Lung microvascular endothelial cell (primary cell): ENCODE measurements at regions not wholly inside any gene's neighbourhood (a gene's known extent, or its start where the extent isn't known, plus 50 kb on each side); places are given as distances from the start of the nearest gene placed in this dataset.

Experiments used
- DNase-seq, 2 donors: peaks; one replicate each; pipeline versions ENCODE4 v3.0.0 to v3.0.0-alpha.2; 2010; ENCODE audit warnings: low read depth in 2 of 2

DNA sequence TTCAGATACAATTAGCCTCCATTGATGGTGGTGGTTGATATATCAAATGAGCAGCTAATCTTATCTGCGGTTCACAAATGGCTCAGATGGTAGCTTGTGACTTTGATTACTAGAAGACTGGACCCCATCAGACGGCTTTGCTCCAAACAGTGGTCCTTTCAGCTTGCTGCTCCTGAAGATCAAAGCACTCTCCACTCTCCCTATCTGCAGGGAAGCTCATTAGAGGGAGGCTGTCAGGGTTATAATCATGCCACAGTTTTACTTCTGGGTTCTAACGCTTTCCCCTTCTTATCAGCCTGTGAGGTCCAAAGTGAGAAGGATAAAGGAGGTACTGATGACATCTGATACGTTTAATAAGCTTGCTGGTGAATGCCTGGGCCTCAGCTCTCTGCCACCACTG is 247.1 kb upstream of the NT5C1B start:
- DNase-seq = no peak

DNA sequence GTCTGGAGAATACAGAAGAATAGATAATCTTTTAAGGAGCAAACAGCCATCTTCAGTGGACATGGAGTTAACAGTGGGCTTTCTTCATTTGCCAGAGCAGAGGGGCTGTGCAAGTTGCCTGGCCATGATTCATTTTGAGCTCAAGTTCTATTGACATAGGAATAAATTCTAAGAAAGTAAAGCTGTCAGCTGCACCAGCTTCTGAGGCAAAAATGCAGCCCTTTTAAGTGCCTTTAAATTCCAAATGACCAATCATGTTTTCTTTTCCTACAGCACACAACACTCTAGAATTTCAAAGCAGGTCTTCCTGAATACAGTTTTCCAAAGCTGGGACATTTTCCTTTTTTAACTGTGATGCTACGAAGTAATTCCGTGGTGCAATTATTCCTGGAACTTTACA is 246.4 kb upstream of the NT5C1B start:
- no peak for DNase-seq

DNA sequence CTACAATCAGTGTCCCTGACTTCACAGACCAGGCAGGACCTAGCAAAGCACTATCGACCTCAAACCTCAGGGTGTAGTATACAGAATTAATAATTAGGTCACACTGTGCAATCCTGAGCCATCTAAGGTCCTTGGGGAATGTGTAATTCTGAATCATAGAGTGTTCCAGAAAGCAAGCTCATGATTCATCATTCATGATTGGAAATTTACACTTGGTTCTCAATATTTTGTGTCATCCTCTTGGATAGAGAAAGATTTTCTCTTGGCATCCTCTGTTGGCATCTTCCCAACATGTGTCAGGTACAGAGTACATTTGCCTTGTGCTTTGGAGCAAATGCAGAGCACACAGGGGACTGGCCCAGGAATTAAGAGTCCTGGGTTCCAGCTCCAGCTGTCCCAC is 245.0 kb upstream of the NT5C1B start:
- no peak for DNase-seq

DNA sequence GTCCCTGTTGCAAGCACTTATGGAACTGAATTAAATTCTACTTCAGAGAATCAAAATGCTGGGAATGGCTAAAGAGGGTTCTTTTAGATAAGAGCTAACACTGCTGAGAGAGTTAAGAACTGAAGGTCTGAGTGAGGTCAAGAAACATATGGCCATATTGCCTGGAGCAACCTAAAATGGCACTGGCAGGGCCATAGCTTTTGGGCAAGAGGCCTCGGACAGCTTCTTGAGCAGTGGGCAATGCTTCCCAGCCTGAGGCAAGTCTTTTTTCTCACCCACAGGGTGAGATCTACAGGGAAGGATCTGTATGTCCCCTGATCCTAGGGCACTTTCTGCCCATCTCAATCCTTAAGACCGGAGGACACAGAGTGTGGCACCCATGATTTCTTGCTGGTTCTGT is 244.6 kb upstream of the NT5C1B start:
- no peak for DNase-seq

DNA sequence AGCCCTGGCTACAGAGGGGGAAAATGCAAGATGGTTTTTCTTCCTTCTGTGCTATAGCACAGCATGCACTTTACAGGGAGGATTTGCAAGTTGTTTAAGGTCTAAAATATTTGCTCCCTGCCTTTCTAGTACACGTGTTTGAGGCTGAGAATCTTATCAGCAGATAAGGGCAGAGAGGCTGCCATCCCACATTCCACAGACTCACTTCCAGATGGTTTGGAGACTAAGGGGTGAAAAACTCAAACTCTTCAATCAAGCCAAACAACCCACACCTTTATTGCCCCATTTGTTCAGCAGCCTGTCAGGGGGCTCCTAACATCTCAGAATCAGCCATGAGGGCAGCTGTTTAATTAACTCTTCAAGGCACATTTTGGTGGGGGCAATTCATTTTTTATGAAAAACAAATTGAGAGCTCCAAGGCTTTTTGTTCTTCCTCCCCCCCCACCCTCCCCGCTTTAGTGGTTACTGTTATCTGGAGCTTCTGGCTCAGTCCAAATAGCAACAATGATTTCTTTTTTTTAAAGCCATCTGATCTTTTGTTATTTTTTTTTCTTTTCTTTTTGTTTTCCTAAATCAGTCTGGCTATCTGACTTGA is 242.6 kb upstream of the NT5C1B start:
- DNase-seq = no peak

DNA sequence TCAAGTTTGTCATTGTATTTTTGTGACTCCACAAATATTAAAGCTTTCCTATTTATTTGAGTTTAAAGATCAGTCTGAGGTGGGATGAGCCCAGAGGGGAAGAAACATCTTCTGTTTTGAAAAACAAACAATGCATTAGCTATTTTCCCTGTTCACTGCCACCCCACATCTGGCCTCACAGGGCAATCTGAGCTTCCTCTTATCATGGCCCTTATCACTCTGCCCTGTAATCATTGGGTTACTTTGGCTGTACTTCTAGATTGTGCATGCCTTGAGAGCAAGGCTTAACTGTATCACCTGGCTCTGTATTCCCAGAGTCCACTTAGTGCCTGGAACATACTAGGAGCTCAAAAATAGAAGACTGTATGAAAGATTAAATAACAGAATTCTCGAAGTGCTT is 241.6 kb upstream of the NT5C1B start:
- DNase-seq = no peak

DNA sequence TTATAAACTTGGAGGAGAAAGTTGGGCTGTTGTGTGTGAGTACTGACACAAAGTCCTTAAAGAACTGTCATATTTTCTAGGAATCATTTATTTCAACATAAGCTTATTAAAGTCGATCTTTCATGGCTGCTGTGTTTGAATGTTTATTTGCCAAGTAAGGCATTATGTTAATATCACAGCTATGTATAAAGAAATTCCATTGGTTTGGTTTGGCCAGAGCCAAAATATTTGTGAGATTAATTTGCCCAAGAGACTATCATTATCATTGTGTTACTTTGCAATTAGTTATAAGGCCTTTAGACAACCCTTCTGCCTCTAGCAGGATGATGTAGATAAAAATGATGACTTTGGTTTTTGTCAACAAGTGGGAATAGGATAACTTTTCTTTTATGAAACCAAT is 240.6 kb upstream of the NT5C1B start:
- DNase-seq = no peak

DNA sequence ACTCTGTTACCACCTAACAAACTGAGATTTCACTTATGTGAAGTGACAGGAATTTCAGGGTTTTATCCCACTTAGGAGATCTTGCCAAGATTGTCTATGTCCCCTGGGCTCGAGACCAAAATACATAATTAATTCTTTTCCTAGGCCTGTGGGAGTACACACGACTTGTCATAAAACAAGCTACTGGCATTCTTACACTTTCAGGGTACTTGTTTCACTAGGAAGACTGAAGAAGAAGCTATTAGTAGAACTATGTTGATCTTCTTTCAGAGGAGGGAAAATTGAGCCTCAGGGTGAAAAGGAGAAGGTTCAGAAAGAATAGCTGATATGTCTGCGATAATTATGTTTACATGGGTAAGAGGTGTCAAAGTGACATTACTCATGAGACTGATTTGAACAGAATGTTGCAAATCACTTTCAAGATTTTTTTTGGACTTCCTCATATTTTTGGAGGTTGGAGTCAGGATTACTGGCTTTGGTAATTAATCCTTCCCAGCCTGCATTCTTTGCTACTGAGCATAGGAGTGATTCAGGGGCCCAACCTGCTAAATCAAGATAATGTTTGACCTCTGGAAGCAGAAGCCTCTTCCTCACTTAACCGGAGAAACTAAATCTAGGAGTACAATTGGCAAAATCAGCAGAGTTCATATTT is 240.0 kb upstream of the NT5C1B start:
- DNase-seq = peak in 1 of 2 donors; percentile 3

DNA sequence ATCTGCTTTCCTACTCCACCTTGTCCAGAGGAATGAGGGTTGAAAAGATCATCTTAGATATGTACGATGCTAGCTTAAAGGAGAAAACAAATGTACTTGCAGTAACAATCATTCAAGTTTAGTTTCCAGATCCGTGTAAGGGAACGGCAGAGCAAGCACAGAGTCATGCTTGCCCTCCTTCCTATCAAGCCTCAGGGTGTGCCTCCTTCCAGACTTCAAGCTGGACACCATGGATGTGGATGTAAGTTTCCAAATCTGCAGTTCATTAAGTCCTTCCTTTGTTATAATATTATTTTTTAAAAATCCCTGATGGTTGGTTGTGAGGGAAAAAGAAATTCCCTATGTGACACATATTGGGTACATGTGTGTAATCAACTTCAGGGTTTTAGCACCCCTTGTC is 238.9 kb upstream of the NT5C1B start:
- no peak for DNase-seq

DNA sequence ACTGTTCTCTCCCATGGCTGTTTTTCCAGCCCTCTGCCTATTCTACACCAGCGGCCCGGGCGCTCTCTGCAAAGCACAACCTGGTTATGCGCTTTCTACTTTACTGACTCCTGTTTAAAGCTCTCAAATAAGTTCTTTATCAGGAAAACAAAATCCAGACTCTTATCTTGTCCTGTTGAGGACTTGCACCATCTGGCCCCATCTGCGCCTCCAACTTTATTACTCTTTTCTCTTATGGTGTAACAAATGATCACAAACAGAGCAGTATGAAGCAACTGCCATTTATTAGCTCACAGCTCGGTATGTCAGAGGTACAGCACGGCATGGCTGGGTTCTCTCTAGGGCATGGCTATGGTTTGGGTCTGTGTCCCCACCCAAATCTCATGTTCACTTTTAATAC is 236.5 kb upstream of the NT5C1B start:
- DNase-seq = no peak

DNA sequence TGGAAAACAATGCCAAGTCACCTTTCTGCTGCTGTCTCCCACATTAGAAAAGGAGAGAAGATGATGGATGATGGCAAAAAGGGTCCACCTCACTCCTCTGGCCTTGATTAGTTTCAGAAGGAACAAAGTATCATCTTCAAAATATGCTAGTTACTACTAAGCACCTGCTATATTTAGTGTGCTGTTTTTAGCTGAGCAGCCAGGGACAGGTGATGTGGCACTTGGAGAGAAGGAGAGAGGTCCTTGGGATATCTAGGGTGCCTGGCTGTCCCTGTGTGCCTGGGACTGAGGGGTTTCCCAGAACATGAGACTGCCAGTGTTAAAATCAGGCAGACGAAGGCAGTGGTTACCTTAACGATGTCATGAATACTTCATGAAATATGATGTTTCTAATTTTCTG is 235.5 kb upstream of the NT5C1B start:
- no peak for DNase-seq

DNA sequence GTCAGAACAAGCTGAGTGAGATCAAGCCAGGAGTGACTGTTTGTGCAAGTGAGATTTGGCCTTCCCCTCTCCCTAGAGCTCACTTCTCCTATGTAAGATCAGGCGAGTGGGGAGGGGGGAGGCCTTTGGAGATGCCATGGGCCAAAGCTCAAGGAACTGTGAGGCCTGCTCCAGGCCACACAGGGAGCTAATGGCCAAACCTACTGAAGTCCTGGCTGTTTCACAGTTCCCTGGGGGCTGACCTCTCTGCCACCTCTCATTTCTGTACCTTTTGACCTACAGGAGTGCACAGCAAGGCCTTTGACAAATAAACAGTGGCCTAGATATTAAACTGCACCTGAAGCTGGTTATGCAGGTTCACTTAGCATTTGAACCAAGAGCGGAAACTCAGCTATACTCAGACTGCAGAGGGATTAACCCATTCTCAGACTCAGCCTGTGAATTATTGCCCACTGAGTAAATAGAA is 235.0 kb upstream of the NT5C1B start:
- DNase-seq = no peak

DNA sequence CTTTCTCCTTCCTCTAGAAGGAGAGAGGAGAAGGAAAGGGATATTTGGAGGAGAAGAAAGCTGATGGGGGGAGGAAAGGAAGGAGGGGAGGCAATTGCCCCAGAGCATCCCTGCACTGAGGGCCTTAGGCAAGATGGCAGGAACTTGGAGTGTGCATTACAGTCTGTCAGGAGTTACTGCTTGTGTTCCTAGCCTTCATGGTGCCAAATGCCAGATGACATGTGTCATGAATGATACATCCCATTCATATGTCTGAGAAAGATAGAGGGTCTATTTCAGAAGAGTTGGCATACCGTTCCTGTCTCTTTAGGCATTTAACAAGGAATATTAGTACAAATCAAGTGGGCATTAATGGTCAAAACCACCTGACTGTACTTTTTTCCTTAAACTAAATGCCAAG is 232.1 kb upstream of the NT5C1B start:
- DNase-seq = no peak

DNA sequence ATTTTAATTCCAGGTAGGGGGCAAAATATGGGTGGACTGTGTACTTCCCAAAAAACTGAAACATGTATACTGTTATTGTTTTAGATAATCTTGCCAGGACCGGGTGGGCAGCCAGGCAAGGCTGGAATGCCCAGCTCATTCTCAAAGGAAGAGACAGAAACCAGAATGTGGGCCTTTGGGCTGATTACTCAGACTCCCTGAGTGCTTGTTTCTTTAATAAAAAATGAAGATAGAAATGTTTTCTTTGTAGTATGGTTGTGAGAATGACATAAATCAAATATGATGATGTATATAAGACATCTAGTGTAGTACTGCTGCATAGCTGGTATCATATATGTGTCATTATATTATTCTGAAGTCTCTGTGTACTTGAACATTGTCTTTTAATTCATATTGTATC is 231.6 kb upstream of the NT5C1B start:
- DNase-seq = no peak

DNA sequence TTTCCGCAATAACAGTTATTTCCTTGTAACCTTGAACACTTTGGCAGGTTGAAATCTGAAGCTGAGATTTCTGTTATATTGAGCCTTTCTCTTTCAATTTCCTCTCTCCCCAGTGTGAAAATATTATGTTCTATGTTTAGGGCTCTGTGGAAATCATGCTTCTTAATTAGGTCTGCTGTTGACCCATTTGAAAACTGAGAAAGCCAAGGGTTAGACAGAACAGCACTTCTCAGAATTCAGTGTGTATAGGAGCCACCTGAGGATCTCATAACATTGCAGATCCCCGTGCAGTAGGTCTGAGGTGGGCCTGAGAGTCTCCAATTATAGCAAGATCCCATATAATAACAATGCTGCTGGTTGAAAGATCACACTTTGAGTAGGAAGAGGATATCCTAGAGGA is 230.2 kb upstream of the NT5C1B start:
- DNase-seq = no peak

DNA sequence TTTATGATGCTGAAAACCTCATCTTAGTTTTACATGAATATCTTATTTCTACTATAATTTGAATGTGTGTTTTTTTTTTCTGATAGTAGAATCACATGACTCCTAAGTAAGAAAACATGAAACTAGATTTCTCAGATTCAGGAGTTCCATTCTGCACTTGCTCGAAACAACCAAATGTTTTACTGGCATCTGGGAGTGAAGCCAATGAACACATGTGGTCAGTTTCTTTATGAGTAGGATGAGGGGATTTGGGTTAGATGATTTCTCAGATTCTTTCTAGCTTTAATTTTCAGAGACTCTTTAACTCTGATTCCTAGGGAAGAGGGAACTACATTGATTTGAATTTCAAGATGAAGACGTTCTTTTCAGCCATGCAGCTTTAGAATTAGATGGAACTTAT is 225.0 kb upstream of the NT5C1B start:
- no peak for DNase-seq

DNA sequence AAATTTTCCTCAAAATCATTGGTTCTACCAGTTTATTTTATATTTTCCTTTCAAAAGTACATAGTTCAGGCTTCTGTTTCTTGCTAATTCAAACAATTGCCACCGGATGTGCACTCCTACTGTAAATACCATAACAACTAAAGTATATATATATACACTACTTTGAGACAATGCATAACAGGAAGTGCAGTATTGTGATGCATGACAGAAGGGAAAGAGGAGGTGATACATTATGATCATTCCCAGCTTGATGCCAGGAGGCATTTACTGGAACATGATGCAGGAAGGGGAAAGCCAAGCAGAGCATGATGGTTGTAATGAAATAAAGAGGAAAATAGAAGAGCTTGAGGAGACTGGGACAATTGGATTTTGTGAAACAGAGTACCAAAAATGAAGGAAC is 215.2 kb upstream of the NT5C1B start:
- peak; percentile 63 to 66 for DNase-seq

DNA sequence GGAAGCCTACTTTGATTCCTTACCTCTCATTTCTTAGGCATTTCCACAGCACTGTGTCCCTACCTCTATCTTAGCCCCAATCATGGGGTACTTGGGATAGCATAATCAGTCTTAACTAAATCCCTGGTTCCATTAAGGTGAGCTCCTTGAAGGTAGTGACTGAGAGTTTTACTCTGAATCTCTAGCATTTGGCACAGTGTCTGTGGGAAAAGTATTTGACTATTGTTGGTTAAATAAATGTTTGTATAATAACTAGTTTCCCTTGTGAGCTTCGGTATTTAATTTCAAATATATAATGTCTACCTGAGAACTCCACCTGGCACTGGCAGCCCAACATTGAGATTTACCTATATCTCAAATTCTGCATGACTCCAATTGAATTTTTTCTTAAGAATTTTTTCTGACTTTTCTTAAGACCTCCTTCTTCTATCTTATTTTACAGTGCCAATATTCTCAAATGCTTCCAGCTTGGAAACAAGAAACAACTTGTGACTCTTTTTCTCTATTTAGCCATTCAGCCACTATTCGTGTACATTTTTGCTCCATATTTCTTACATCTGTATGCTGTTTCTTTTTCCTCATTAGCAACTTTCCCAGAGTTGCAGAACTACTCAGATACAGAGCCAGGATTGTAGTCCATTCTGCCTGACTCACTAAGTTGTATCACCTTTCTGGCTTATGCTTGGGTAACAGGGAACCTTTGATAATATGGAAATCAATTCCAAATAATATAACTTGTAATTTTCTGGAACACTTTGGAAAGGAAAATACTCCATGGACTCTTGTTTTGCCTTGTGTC is 214.0 kb upstream of the NT5C1B start:
- no peak for DNase-seq

DNA sequence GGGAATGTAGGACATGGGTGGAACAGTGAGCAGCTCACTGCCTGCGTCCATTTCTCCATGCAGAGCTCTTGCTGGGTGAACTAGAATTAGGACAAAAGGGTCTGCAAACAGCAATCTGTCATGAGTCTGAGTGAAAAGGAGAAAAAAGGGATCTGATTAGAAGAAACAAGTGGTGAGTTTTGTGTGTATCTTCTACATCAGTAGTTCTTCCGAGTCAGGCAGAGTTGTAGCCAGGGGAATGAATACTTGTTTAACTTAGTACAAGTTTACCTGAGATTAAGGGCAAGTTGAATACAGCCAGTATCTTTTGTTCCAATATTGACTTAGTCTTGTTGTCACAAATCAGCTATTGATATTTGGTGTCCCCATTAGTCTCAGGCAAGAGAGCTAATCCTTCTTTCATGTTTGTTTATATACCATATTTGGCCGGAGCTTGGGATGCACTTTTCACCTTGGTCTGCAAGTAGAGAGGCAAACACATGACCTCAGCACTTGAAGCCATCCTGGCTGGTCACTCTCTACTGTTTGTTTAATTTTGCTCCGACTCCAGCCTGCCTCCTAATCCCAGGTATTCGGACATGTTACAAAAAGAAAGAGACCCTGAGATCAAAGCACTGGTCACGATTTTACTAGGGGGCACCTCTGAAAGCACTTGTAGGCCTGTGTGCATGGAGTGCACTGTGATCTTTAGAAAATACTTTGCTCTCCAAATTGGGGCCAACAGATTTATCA is 211.0 kb upstream of the NT5C1B start:
- no peak for DNase-seq

DNA sequence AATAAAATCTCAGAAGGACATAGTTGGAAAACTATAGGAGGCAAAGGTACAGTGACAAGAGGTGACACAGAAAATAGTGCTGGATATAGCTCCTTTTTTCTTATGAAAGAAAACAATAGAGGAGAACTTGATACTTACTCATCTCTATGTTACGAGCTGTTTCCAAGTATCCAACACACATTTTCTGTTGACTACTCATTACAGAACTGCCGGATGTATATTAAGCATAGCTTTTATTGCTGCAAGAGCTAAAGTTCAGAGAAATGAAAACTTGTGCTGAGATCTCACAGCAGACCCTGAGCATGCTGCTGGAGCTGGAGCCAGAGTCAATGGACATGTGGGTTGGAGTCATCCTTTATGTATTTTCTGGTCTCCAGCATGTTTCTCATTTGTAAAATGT is 210.0 kb upstream of the NT5C1B start:
- DNase-seq = peak in 1 of 2 donors; percentile 11

DNA sequence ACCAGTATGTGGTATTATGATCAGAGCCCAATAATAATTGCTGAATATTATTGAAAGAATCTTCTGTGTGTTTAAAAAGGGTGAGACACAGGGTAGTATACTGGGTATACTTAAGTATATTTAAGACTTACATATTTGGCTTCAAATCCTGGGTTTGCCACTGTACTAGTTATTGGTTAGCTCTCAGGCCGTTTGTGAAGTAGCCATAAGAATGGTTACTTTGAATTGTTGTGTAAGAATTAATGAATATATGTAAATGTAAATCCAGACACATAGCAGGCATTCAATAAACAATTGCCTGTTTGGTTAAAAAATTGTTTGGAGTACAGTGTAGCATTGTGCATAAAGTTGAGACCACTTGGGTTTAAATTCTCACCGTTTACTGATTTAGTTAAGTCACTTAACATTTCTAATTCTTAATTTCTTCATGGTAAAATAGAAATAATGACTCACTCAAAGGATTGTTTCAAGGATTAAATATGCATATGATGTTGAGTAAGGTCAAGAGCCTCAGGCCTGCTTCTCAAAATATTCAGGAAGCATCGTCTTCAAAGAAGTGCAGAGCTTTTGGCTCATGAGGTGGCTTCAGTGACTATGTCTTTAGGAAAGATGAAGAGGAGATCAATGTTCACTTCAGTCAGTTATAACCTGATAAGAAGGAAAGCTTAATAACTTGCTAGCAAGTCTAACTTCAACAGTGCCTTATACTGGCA is 207.9 kb upstream of the NT5C1B start:
- DNase-seq = no peak

DNA sequence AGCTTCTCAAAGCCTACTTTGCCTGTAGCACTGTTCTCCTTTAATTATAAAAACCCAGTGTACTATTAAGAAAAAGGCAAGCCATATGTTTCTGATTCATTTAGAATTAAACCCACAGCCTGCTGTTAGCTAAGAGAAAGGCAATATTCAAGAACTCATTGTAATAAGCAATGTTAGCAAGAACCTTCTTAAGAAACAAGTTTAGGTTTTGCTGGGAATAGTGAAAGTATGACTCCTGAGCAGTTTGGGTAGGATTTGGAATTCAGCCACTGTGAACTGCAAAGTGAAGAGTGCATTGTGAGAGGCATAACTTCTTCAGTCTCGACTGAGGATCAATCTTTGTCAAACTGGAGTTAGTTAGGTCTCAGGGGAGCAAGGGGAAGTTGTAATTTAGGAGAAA is 206.5 kb upstream of the NT5C1B start:
- no peak for DNase-seq
